ENCODE measurements at regions not wholly inside any gene's neighbourhood (a gene's known extent, or its start where the extent isn't known, plus 50 kb on each side); places are given as distances from the start of the nearest gene placed in this dataset.

DNA sequence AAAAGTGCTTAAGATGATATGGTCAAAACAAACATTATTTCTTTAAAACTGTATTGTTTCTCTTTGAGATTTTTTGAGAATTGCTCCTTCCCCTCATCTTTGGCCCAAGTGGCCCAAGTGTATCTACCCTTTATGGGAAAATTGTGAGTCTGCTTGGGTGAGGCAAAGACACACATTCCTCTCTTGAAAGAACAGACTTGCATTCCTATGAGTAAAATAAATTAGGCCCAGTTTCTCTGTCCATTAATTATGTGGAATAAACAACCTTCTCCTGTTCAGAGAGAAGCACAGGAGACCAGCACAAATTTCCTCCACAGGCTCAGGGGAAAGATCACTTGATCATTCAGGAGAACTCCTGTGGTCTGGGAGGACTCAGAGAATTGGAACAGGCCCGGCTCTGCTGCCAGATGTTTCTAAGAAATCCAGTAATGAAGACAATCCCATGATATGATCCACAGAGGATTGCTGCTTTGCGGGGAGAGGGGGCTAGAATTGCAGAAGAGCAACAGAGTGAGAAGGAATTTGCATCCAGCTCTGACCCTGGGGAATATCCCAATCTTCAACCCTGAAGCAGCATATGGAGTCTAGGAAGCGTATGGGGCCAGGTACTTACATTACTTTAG is 53.8 kb upstream of the BOC start:
- TF ChIP-seq FOXM1 (IDR thresholded peaks at IDR 0.05; ENCODE audit: borderline replicate concordance), result no peak
- TF ChIP-seq SP1 (IDR thresholded peaks at IDR 0.05), result no peak

Data from HEK293T (cell line).